Liver (tissue), 8 donors: ENCODE measurements at regions not wholly inside any gene's neighbourhood (a gene's known extent, or its start where the extent isn't known, plus 50 kb on each side); places are given as distances from the start of the nearest gene placed in this dataset.

Experiments
- DNase-seq: peaks from one replicate; pipeline ENCODE4 v3.0.0-alpha.2; 2017; ENCODE audit warnings: low spot score
- H3K27ac ChIP-seq, 2 donors: one replicate each; pipeline ENCODE4 v1.7.0; 2013; ENCODE audit warnings: inconsistent platforms in 2 of 2, low read length in 2 of 2, control low read depth in 1 of 2, low read depth in 1 of 2, mild to moderate bottlenecking in 1 of 2
- H3K27me3 ChIP-seq, 4 donors: one replicate each; pipeline versions ENCODE4 v1.6.1 to v1.7.0; 2013; ENCODE audit warnings: low read length in 3 of 4, inconsistent platforms in 1 of 4, mild to moderate bottlenecking in 1 of 4, moderate library complexity in 1 of 4; ENCODE audit not compliant: control insufficient read depth in 4 of 4, insufficient read depth in 4 of 4
- H3K36me3 ChIP-seq, 4 donors: one replicate each; pipeline versions ENCODE4 v1.6.1 to v1.7.0; 2013; ENCODE audit warnings: low read length in 3 of 4, mild to moderate bottlenecking in 3 of 4, low read depth in 1 of 4, moderate library complexity in 1 of 4; ENCODE audit not compliant: control insufficient read depth in 4 of 4, insufficient read depth in 3 of 4
- H3K4me1 ChIP-seq, 4 donors: one replicate each; pipeline versions ENCODE4 v1.6.1 to v1.7.0; 2013; ENCODE audit warnings: low read length in 3 of 4, mild to moderate bottlenecking in 3 of 4, moderate library complexity in 1 of 4; ENCODE audit not compliant: control insufficient read depth in 4 of 4, insufficient read depth in 4 of 4
- H3K4me3 ChIP-seq, 3 donors: one replicate each; pipeline versions ENCODE4 v1.6.1 to v1.7.0; 2013; ENCODE audit warnings: low read length in 3 of 3, control low read depth in 1 of 3, low read depth in 1 of 3, mild to moderate bottlenecking in 1 of 3
- H3K9ac ChIP-seq, 2 donors: one replicate each; pipeline ENCODE4 v1.7.0; 2013; ENCODE audit warnings: low read length in 2 of 2, mild to moderate bottlenecking in 2 of 2, moderate library complexity in 2 of 2, control low read depth in 1 of 2, low read depth in 1 of 2
- H3K9me3 ChIP-seq, 4 donors: one replicate each; pipeline versions ENCODE4 v1.6.1 to v1.7.0; 2013; ENCODE audit warnings: low read length in 3 of 4; ENCODE audit not compliant: control insufficient read depth in 4 of 4
- EGR1 ChIP-seq, 2 donors: IDR thresholded peaks; 2 replicates each; pipeline ENCODE4 v1.6.1; 2016 to 2018; ENCODE audit warnings: antibody characterized with exemption in 2 of 2, low read depth in 2 of 2
- FOXA1 ChIP-seq: IDR thresholded peaks from 2 replicates; pipeline ENCODE4 v1.6.1; 2016; ENCODE audit warnings: antibody characterized with exemption
- FOXA2 ChIP-seq: IDR thresholded peaks from 2 replicates; pipeline ENCODE4 v1.6.1; 2016; ENCODE audit warnings: antibody characterized with exemption
- GABPA ChIP-seq, 2 donors: IDR thresholded peaks in 1 of 2; conservative IDR thresholded peaks in 1 of 2; 2 replicates each; pipeline ENCODE4 v1.6.1; 2016; ENCODE audit warnings: antibody characterized with exemption in 2 of 2, mild to moderate bottlenecking in 1 of 2, moderate library complexity in 1 of 2
- HNF4A ChIP-seq, 2 donors: conservative IDR thresholded peaks; 2 replicates each; pipeline ENCODE4 v1.6.1; 2016; ENCODE audit warnings: antibody characterized with exemption in 2 of 2, mild to moderate bottlenecking in 2 of 2
- JUND ChIP-seq, 2 donors: IDR thresholded peaks; 2 replicates each; pipeline ENCODE4 v1.6.1; 2016; ENCODE audit warnings: antibody characterized with exemption in 2 of 2
- NR2F2 ChIP-seq: IDR thresholded peaks from 2 replicates; pipeline ENCODE4 v1.6.1; 2016; ENCODE audit warnings: antibody characterized with exemption
- RAD21 ChIP-seq, 2 donors: IDR thresholded peaks; 2 replicates each; pipeline ENCODE4 v1.6.1; 2016; ENCODE audit warnings: antibody characterized with exemption in 2 of 2, mild to moderate bottlenecking in 2 of 2
- RXRA ChIP-seq, 2 donors: IDR thresholded peaks; 2 replicates each; pipeline ENCODE4 v1.6.1; 2017 to 2018; ENCODE audit warnings: antibody characterized with exemption in 2 of 2, mild to moderate bottlenecking in 1 of 2
- SP1 ChIP-seq: IDR thresholded peaks from 2 replicates; pipeline ENCODE4 v1.6.1; 2018; ENCODE audit warnings: antibody characterized with exemption, mild to moderate bottlenecking
- TAF1 ChIP-seq: conservative IDR thresholded peaks from 2 replicates; pipeline ENCODE4 v1.6.1; 2016; ENCODE audit warnings: antibody characterized with exemption, mild to moderate bottlenecking
- WGBS: extraction: QIAGEN DNeasy Blood & Tissue Kit; methylation state at CpG from one replicate; pipeline ENCODE4 v1.1.7; 2013; 5-methylcytosine and 5-hydroxymethylcytosine counted together
- TF ChIP-seq, protein P1 (sequence below): IDR thresholded peaks from 2 replicates; pipeline ENCODE4 v1.6.1; 2016; ENCODE audit warnings: antibody characterized with exemption
- TF ChIP-seq, protein P2 (sequence below): IDR thresholded peaks from 2 replicates; pipeline ENCODE4 v1.6.1; 2016; ENCODE audit warnings: antibody characterized with exemption
- TF ChIP-seq, protein P3 (sequence below): IDR thresholded peaks from 2 replicates; pipeline ENCODE4 v1.6.1; 2016; ENCODE audit warnings: antibody characterized with exemption
- TF ChIP-seq, protein P4 (sequence below): fragments of 150-350 bp; IDR thresholded peaks from 2 replicates; pipeline ENCODE4 v1.5.1; 2017; ENCODE audit warnings: improper control_type of control experiment, low read depth, low read length; ENCODE audit not compliant: missing input control
- TF ChIP-seq, protein P5 (sequence below): IDR thresholded peaks from 2 replicates; pipeline ENCODE4 v1.6.1; 2016; ENCODE audit warnings: antibody characterized with exemption, mild to moderate bottlenecking
- donor health status: healthy.
- donor health status: healthy.
- donor health status: healthy.
- donor health status: healthy.
- donor health status: healthy.

DNA sequence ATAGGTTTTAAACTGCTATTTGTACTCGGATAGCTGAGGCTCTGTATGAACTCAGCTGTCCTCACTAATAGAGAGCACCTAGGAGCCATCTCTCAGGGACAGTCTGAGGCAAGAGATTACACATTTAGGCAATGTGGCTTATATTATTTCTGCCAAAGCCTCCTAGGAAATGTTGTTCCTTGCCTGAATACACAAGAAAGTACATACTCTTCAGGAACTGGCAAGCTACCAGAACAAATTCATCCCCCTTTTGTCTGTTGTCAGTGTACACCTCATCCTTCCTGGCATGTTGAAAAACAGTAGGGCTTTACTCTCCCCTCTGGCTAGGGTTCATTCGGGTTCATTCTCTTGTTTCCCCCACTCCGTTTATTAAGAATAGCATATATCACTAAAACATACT is 615.9 kb upstream of the FAT3 start:
- Histone ChIP-seq H3K27ac (no peak overlapping the region), H3K36me3 (no peaks in the 10 kb centered on the region), H3K27me3 (no peaks in the 10 kb centered on the region), H3K9me3 (no peaks in the 10 kb centered on the region), H3K4me3 (no peak overlapping the region), H3K4me1 (no peaks in the 10 kb centered on the region), H3K9ac (no peak overlapping the region)
- DNase-seq, result no peak
- 72% methylated on average over 3 of the region's 3 CpGs for WGBS
- TF ChIP-seq TAF1 (no peak), FOXA1 (no peak), EGR1 (IDR thresholded peaks at IDR 0.05; ENCODE audit: low read depth in 2 of 2) (no peak), JUND (IDR thresholded peaks at IDR 0.05) (no peak)
- TF ChIP-seq, protein P1, sequence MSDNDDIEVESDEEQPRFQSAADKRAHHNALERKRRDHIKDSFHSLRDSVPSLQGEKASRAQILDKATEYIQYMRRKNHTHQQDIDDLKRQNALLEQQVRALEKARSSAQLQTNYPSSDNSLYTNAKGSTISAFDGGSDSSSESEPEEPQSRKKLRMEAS, result no peak
- TF ChIP-seq, protein P2, sequence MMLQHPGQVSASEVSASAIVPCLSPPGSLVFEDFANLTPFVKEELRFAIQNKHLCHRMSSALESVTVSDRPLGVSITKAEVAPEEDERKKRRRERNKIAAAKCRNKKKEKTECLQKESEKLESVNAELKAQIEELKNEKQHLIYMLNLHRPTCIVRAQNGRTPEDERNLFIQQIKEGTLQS, result no peak
- TF ChIP-seq, protein P3, sequence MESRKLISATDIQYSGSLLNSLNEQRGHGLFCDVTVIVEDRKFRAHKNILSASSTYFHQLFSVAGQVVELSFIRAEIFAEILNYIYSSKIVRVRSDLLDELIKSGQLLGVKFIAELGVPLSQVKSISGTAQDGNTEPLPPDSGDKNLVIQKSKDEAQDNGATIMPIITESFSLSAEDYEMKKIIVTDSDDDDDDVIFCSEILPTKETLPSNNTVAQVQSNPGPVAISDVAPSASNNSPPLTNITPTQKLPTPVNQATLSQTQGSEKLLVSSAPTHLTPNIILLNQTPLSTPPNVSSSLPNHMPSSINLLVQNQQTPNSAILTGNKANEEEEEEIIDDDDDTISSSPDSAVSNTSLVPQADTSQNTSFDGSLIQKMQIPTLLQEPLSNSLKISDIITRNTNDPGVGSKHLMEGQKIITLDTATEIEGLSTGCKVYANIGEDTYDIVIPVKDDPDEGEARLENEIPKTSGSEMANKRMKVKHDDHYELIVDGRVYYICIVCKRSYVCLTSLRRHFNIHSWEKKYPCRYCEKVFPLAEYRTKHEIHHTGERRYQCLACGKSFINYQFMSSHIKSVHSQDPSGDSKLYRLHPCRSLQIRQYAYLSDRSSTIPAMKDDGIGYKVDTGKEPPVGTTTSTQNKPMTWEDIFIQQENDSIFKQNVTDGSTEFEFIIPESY, result no peak

DNA sequence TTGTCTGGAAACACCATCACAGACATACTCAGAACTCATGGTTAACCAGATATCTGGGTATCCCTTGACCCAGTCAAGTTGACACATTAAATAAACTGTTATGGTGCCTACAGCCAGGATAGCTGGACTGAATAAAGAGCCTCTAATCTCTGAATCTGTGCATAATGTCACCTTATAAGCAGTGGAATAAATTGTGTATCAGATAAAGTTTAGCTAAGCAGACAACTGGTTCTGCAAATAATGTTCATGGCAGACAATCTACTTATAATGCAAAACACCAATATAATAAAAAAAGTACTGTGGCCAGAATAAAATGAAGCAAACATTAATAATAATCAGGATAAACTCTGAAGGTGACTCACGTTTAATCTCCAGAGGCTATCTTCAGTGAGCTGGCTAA is 628.5 kb upstream of the FAT3 start:
- Histone ChIP-seq H3K4me1 (no peaks in the 10 kb centered on the region), H3K27me3 (no peaks in the 10 kb centered on the region), H3K9me3 (peaks cover 0 to 4% (median 2%) of the 10 kb centered on the region in 4 donors), H3K4me3 (no peak overlapping the region), H3K27ac (no peak overlapping the region), H3K36me3 (no peaks in the 10 kb centered on the region), H3K9ac (no peak overlapping the region)
- TF ChIP-seq HNF4A (conservative IDR thresholded peaks at IDR 0.05) (no peak), FOXA1 (no peak)
- 77% methylated on average over 1 of the region's 1 CpG for WGBS
- DNase-seq, result no peak

DNA sequence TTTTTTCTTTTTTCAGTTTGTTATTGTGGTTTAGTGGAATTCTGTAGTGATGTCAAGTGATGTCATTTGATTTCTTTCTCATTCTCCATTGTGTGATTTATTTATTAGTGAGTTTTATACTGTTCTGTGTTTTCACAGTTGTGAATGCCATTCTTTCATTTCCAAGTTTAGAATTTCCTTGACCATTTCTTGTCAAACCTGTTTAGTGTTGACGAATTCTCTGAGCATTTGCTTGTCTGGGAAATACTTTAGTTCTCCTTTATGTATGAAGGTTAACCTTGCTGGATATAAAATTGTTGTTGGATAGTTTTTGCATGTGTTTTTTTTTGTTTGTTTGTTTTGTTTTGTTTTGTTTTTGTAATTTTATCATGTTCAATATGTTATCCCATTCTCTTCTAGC is 633.6 kb upstream of the FAT3 start:
- Histone ChIP-seq H3K27ac (no peak overlapping the region), H3K4me1 (no peaks in the 10 kb centered on the region), H3K27me3 (no peaks in the 10 kb centered on the region), H3K9ac (no peak overlapping the region), H3K36me3 (no peaks in the 10 kb centered on the region), H3K4me3 (no peak overlapping the region), H3K9me3 (peaks cover 0 to 4% (median 2%) of the 10 kb centered on the region in 4 donors)
- no peak for TF ChIP-seq RXRA (IDR thresholded peaks at IDR 0.05)
- no peak for TF ChIP-seq RAD21 (IDR thresholded peaks at IDR 0.05)
- no peak for TF ChIP-seq FOXA2
- no peak for TF ChIP-seq NR2F2
- TF ChIP-seq GABPA (IDR thresholded peaks at IDR 0.05 in 1 of 2, conservative IDR thresholded peaks at IDR 0.05 in 1 of 2), result no peak
- no peak for TF ChIP-seq TAF1
- TF ChIP-seq, protein P4, sequence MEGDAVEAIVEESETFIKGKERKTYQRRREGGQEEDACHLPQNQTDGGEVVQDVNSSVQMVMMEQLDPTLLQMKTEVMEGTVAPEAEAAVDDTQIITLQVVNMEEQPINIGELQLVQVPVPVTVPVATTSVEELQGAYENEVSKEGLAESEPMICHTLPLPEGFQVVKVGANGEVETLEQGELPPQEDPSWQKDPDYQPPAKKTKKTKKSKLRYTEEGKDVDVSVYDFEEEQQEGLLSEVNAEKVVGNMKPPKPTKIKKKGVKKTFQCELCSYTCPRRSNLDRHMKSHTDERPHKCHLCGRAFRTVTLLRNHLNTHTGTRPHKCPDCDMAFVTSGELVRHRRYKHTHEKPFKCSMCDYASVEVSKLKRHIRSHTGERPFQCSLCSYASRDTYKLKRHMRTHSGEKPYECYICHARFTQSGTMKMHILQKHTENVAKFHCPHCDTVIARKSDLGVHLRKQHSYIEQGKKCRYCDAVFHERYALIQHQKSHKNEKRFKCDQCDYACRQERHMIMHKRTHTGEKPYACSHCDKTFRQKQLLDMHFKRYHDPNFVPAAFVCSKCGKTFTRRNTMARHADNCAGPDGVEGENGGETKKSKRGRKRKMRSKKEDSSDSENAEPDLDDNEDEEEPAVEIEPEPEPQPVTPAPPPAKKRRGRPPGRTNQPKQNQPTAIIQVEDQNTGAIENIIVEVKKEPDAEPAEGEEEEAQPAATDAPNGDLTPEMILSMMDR, result no peak
- no peak for TF ChIP-seq EGR1 (IDR thresholded peaks at IDR 0.05; ENCODE audit: low read depth in 2 of 2)
- TF ChIP-seq SP1, result no peak
- TF ChIP-seq JUND (IDR thresholded peaks at IDR 0.05), result no peak
- TF ChIP-seq, protein P5, sequence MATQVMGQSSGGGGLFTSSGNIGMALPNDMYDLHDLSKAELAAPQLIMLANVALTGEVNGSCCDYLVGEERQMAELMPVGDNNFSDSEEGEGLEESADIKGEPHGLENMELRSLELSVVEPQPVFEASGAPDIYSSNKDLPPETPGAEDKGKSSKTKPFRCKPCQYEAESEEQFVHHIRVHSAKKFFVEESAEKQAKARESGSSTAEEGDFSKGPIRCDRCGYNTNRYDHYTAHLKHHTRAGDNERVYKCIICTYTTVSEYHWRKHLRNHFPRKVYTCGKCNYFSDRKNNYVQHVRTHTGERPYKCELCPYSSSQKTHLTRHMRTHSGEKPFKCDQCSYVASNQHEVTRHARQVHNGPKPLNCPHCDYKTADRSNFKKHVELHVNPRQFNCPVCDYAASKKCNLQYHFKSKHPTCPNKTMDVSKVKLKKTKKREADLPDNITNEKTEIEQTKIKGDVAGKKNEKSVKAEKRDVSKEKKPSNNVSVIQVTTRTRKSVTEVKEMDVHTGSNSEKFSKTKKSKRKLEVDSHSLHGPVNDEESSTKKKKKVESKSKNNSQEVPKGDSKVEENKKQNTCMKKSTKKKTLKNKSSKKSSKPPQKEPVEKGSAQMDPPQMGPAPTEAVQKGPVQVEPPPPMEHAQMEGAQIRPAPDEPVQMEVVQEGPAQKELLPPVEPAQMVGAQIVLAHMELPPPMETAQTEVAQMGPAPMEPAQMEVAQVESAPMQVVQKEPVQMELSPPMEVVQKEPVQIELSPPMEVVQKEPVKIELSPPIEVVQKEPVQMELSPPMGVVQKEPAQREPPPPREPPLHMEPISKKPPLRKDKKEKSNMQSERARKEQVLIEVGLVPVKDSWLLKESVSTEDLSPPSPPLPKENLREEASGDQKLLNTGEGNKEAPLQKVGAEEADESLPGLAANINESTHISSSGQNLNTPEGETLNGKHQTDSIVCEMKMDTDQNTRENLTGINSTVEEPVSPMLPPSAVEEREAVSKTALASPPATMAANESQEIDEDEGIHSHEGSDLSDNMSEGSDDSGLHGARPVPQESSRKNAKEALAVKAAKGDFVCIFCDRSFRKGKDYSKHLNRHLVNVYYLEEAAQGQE, result no peak
- WGBS, result 79% methylated on average over 1 of the region's 1 CpG
- DNase-seq, result no peak
